Natural killer cell (primary cell): ENCODE measurements at regions not wholly inside any gene's neighbourhood (a gene's known extent, or its start where the extent isn't known, plus 50 kb on each side); places are given as distances from the start of the nearest gene placed in this dataset.

Experiments
- ATAC-seq, 3 donors: fragments of 150-1000 bp in 2 of 3; fragments of 200-7000 bp in 1 of 3; cut with Tn5 transposase; 1 replicate in 1 of 3; 2 replicates in 2 of 3; pipeline ENCODE4 v1.10.0; 2021; ENCODE audit warnings: mild to moderate bottlenecking in 2 of 3, moderate library complexity in 2 of 3
- DNase-seq, 2 donors: peaks; one replicate each; pipeline versions ENCODE4 v3.0.0 to v3.0.0-alpha.2; 2013 to 2021; ENCODE audit warnings: mixed read lengths in 1 of 2
- H3K27ac ChIP-seq: one replicate; pipeline ENCODE4 v1.5.1; 2013; ENCODE audit warnings: mild to moderate bottlenecking, low read length
- H3K27me3 ChIP-seq: one replicate; pipeline ENCODE4 v1.6.1; 2013; ENCODE audit warnings: low read length; ENCODE audit not compliant: control insufficient read depth, insufficient read depth
- H3K36me3 ChIP-seq: one replicate; pipeline ENCODE4 v1.6.1; 2013; ENCODE audit warnings: low read length; ENCODE audit not compliant: control insufficient read depth, insufficient read depth
- H3K4me1 ChIP-seq: one replicate; pipeline ENCODE4 v1.6.1; 2013; ENCODE audit warnings: low read length; ENCODE audit not compliant: control insufficient read depth, insufficient read depth
- H3K4me3 ChIP-seq: one replicate; pipeline ENCODE4 v1.5.1; 2013; ENCODE audit warnings: low read length
- H3K9me3 ChIP-seq: one replicate; pipeline ENCODE4 v1.6.1; 2013; ENCODE audit warnings: low read length; ENCODE audit not compliant: control insufficient read depth, insufficient read depth
- H3K27ac Mint-ChIP-seq, 2 donors: one replicate each; pipeline ENCODE4 v1.8.0; 2022; ENCODE audit warnings: mild to moderate bottlenecking in 2 of 2, mixed read lengths in 2 of 2, moderate library complexity in 1 of 2
- H3K27me3 Mint-ChIP-seq, 2 donors: one replicate each; pipeline ENCODE4 v1.8.0; 2022; ENCODE audit warnings: low read depth in 2 of 2, mixed read lengths in 2 of 2
- H3K36me3 Mint-ChIP-seq: one replicate; pipeline ENCODE4 v1.8.0; 2022; ENCODE audit warnings: mixed read lengths
- H3K4me1 Mint-ChIP-seq, 2 donors: one replicate each; pipeline ENCODE4 v1.8.0; 2022; ENCODE audit warnings: mixed read lengths in 2 of 2
- H3K4me3 Mint-ChIP-seq: one replicate; pipeline ENCODE4 v1.8.0; 2022; ENCODE audit warnings: mild to moderate bottlenecking, moderate library complexity, mixed read lengths
- H3K9me3 Mint-ChIP-seq, 2 donors: one replicate each; pipeline ENCODE4 v1.8.0; 2022; ENCODE audit warnings: mixed read lengths in 2 of 2
- WGBS: methylation state at CpG from one replicate; pipeline ENCODE4 v1.1.7; 2013; ENCODE audit warnings: missing lambda C conversion rate; ENCODE audit not compliant: insufficient coverage; 5-methylcytosine and 5-hydroxymethylcytosine counted together
- intact Hi-C: fragments of 100-400 bp; cut with micrococcal nuclease; formaldehyde crosslinking; loops from one replicate; pipeline ENCODE4 v1.14.2; 2022
- TF ChIP-seq, protein P1 (sequence below): fragments of 200-600 bp; IDR thresholded peaks from one replicate; pipeline ENCODE4 v1.8.0; 2022; ENCODE audit warnings: antibody characterized with exemption

DNA sequence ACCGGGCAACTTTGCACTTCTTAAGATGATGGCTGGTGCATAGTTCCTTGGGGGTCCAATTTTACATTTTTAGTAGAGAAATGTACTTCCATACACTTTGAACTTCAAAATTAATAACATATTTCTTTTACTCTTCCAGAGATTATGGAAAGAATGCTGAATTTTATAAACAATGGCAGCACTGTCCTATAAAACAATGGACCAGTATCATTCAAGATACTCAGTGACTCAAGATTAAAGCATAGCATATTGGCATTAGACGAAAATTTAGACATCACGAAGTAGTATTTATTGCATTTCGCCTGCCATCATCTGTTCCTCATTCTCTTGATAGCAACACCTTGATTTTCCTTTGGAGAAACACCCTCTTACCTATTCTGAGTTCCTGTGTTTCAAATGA is 118.3 kb upstream of the ATF7IP start:
- Mint-ChIP-seq H3K36me3 (peaks cover 8% of the 10 kb centered on the region), H3K27ac (no peak overlapping the region), H3K9me3 (peaks cover 0 to 3% of the 10 kb centered on the region in 2 donors), H3K4me1 (no peaks in the 10 kb centered on the region), H3K4me3 (no peak overlapping the region), H3K27me3 (no peaks in the 10 kb centered on the region)
- H3K27ac ChIP-seq = no peak overlapping the region
- ATAC-seq (no peak), DNase-seq (no peak)
- TF ChIP-seq, protein P1, sequence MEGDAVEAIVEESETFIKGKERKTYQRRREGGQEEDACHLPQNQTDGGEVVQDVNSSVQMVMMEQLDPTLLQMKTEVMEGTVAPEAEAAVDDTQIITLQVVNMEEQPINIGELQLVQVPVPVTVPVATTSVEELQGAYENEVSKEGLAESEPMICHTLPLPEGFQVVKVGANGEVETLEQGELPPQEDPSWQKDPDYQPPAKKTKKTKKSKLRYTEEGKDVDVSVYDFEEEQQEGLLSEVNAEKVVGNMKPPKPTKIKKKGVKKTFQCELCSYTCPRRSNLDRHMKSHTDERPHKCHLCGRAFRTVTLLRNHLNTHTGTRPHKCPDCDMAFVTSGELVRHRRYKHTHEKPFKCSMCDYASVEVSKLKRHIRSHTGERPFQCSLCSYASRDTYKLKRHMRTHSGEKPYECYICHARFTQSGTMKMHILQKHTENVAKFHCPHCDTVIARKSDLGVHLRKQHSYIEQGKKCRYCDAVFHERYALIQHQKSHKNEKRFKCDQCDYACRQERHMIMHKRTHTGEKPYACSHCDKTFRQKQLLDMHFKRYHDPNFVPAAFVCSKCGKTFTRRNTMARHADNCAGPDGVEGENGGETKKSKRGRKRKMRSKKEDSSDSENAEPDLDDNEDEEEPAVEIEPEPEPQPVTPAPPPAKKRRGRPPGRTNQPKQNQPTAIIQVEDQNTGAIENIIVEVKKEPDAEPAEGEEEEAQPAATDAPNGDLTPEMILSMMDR = no peak
- over 99% methylated on average over 4 of the region's 4 CpGs for WGBS
- H3K4me1 ChIP-seq = no peaks in the 10 kb centered on the region
- H3K36me3 ChIP-seq = no peaks in the 10 kb centered on the region
- no peaks in the 10 kb centered on the region for H3K27me3 ChIP-seq
- peaks cover 19% of the 10 kb centered on the region for H3K9me3 ChIP-seq
- intact Hi-C loops = no loop called here
- no peak overlapping the region for H3K4me3 ChIP-seq

DNA sequence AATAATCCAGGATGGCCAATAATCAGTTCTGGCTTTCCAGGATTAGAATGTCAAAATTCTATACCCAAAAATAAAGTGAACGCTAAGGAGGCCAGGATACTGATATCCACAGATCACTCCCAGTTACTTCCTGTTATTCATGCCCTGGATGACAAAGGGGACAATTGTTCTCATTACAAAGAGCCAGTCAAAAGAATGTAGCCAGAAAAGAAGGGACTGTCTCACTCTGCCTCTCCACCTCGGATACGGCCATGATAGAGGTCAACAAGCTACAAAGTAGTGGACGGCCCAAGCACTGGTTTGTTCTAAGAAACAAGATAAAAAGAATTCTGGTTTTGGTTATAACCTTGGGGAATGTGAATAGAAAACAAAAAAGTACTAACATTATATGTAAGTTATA is 116.1 kb upstream of the ATF7IP start:
- TF ChIP-seq, protein P1 = no peak
- no peaks in the 10 kb centered on the region for H3K36me3 ChIP-seq
- Mint-ChIP-seq H3K4me1 (no peaks in the 10 kb centered on the region), H3K27ac (no peak overlapping the region), H3K36me3 (no peaks in the 10 kb centered on the region), H3K27me3 (no peaks in the 10 kb centered on the region), H3K4me3 (no peak overlapping the region), H3K9me3 (no peaks in the 10 kb centered on the region)
- H3K4me1 ChIP-seq = no peaks in the 10 kb centered on the region
- DNase-seq (no peak), ATAC-seq (no peak)
- intact Hi-C loops = no loop called here
- no peaks in the 10 kb centered on the region for H3K27me3 ChIP-seq
- WGBS = 88% methylated on average over 4 of the region's 4 CpGs
- H3K27ac ChIP-seq = no peak overlapping the region
- H3K9me3 ChIP-seq = peaks cover under 1% of the 10 kb centered on the region
- no peak overlapping the region for H3K4me3 ChIP-seq

DNA sequence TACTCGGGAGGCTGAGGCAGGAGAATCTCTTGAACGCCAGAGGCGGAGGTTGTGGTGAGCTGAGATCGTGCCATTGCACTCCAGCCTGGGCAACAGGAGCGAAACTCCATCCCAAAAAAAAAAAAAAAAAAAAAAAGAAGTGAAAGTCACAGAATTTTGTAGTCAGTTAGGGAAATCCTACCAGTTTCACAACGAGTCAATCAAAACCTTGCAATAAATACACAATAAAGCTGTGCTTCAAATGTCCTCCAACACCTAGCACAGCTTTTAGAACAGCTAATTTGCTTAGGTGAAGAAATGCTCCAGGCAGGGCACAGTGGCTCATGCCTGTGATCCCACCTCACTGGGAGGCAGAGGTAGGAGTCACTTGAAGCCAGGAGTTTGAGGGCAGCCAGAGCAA is 112.8 kb upstream of the ATF7IP start:
- Mint-ChIP-seq H3K36me3 (no peaks in the 10 kb centered on the region), H3K4me1 (peaks cover 29 to 31% of the 10 kb centered on the region in 2 donors), H3K27ac (no peak overlapping the region), H3K27me3 (no peaks in the 10 kb centered on the region), H3K9me3 (no peaks in the 10 kb centered on the region), H3K4me3 (no peak overlapping the region)
- WGBS = 58% methylated on average over 2 of the region's 6 CpGs
- H3K9me3 ChIP-seq = no peaks in the 10 kb centered on the region
- no peak for DNase-seq
- no peaks in the 10 kb centered on the region for H3K36me3 ChIP-seq
- intact Hi-C loops = no loop called here
- H3K27me3 ChIP-seq = no peaks in the 10 kb centered on the region
- TF ChIP-seq, protein P1 = no peak
- H3K4me3 ChIP-seq = no peak overlapping the region
- H3K27ac ChIP-seq = no peak overlapping the region
- peaks cover 26% of the 10 kb centered on the region for H3K4me1 ChIP-seq
- no peak for ATAC-seq

DNA sequence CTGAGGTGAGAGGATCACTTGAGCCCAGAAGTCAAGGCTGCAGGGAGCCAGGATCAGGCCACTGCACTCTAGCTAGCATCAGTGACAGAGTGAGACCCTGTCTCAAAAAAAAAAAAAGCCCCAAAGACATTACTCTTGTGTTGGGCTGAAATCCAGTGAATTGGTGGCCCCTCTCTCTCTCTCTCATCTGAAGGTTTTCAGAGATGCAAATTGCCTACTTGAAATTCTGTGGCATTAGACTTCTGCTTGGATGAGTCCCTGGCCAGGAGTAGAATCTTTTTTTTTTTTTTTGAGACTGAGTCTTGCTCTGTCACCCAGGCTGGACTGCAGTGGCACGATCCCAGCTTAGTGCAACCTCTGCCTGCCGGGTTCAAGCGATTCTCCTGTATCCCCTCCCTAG is 112.0 kb upstream of the ATF7IP start:
- no peak overlapping the region for H3K4me3 Mint-ChIP-seq
- TF ChIP-seq, protein P1 = no peak
- H3K4me1 Mint-ChIP-seq = peaks cover 37 to 39% of the 10 kb centered on the region in 2 donors
- Histone ChIP-seq H3K27ac (no peak overlapping the region), H3K36me3 (no peaks in the 10 kb centered on the region), H3K9me3 (no peaks in the 10 kb centered on the region), H3K4me1 (peaks cover 34% of the 10 kb centered on the region), H3K27me3 (no peaks in the 10 kb centered on the region), H3K4me3 (no peak overlapping the region)
- no peak for DNase-seq
- H3K9me3 Mint-ChIP-seq = no peaks in the 10 kb centered on the region
- H3K27ac Mint-ChIP-seq = no peak overlapping the region
- H3K36me3 Mint-ChIP-seq = no peaks in the 10 kb centered on the region
- H3K27me3 Mint-ChIP-seq = no peaks in the 10 kb centered on the region
- ATAC-seq = no peak
- 96% methylated on average over 3 of the region's 3 CpGs for WGBS
- intact Hi-C loops = no loop called here
